GM12878 (cell line): ENCODE measurements at regions not wholly inside any gene's neighbourhood (a gene's known extent, or its start where the extent isn't known, plus 50 kb on each side); places are given as distances from the start of the nearest gene placed in this dataset.

Source experiments
- ATAC-seq: fragments of 200-7000 bp; cut with Tn5 transposase; 3 replicates; pipeline ENCODE4 v1.9.1; 2020; ENCODE audit warnings: mild to moderate bottlenecking, moderate library complexity
- BruUV-seq: library from RNA; stranded (reverse); fragments of 400-500 nt; replicated peaks from 2 replicates; lab custom pipeline; 2021; lab: Mats Ljungman, UMichigan
- CTCF ChIA-PET: fragments of 300-600 bp; sonication (Branson Sonifier 250); formaldehyde crosslinking; extraction: SDS; loops from one replicate; lab custom pipeline; 2021; ENCODE audit warnings: inconsistent platforms; lab: Yijun Ruan, JAX
- POLR2A ChIA-PET: fragments of 350-600 bp; formaldehyde crosslinking; extraction: SDS; loops from one replicate; lab custom pipeline; 2021; ENCODE audit warnings: inconsistent platforms; lab: Charles Lee
- RAD21 ChIA-PET: fragments of 300-600 bp; sonication (Branson Sonifier 250); formaldehyde crosslinking; loops from one replicate; lab custom pipeline; 2023; ENCODE audit warnings: antibody characterized with exemption; ENCODE audit not compliant: unreplicated experiment; lab: Charles Lee
- SMC1A ChIA-PET: fragments of 300-600 bp; sonication (Branson Sonifier 250); formaldehyde crosslinking; loops from one replicate; lab custom pipeline; 2023; ENCODE audit not compliant: unreplicated experiment, uncharacterized antibody; lab: Charles Lee
- DNase-seq: peaks from one replicate; pipeline ENCODE4 v3.0.0-alpha.2; 2011; ENCODE audit warnings: low read depth, low spot score
- FAIRE-seq: peaks from 3 replicates; lab custom pipeline; 2011; peaks lifted over from hg19 to GRCh38; lab: Jason Lieb, UNC
- H2AFZ ChIP-seq: 2 replicates; pipeline ENCODE4 v1.6.0; 2011; ENCODE audit warnings: low read depth, low read length, control low read depth; ENCODE audit not compliant: control insufficient read depth
- H3K27ac ChIP-seq: 2 replicates; pipeline ENCODE4 v1.5.1; 2011; ENCODE audit warnings: control low read depth; ENCODE audit not compliant: control insufficient read depth, insufficient read depth
- H3K27me3 ChIP-seq, 2 experiments: replicated peaks in 1 of 2; 2 replicates each; pipeline versions ENCODE4 v1.6.0 to v1.6.1; 2011; ENCODE audit warnings: low read length in 1 of 2; ENCODE audit not compliant: control insufficient read depth in 2 of 2, insufficient read depth in 2 of 2
- H3K36me3 ChIP-seq, 2 experiments: 2 replicates each; pipeline ENCODE4 v1.5.1; 2011; ENCODE audit warnings: low read length in 1 of 2; ENCODE audit not compliant: control insufficient read depth in 2 of 2, insufficient read depth in 2 of 2
- H3K4me1 ChIP-seq: 2 replicates; pipeline ENCODE4 v1.6.1; 2011; ENCODE audit warnings: mild to moderate bottlenecking, low read length, moderate library complexity, mixed read lengths; ENCODE audit not compliant: control insufficient read depth, insufficient read depth
- H3K4me2 ChIP-seq: 2 replicates; pipeline ENCODE4 v1.6.0; 2011; ENCODE audit warnings: control low read depth; ENCODE audit not compliant: control insufficient read depth, insufficient read depth
- H3K4me3 ChIP-seq: fragments of 200-600 bp; sonication (generic); 2 replicates; pipeline ENCODE4 v1.5.1; 2016
- H3K79me2 ChIP-seq: 2 replicates; pipeline ENCODE4 v1.6.0; 2011; ENCODE audit warnings: low read length; ENCODE audit not compliant: control insufficient read depth, insufficient read depth
- H3K9ac ChIP-seq: 2 replicates; pipeline ENCODE4 v1.8.0; 2011; ENCODE audit warnings: low read length, control low read depth, mixed read lengths; ENCODE audit not compliant: control insufficient read depth, insufficient read depth
- H3K9me3 ChIP-seq: replicated peaks from 3 replicates; pipeline ENCODE4 v1.5.1; 2011; ENCODE audit warnings: mild to moderate bottlenecking, low read length; ENCODE audit not compliant: control insufficient read depth, insufficient read depth
- H4K20me1 ChIP-seq: 2 replicates; pipeline ENCODE4 v1.6.0; 2011; ENCODE audit not compliant: control insufficient read depth, insufficient read depth
- ATF7 ChIP-seq: fragments of 450-650 bp; IDR thresholded peaks from 2 replicates; pipeline ENCODE4 v1.6.1; 2016; ENCODE audit warnings: low read depth, mild to moderate bottlenecking
- CHD4 ChIP-seq: fragments of 200-600 bp; sonication (generic); IDR thresholded peaks from 2 replicates; pipeline ENCODE4 v1.6.1; 2016; ENCODE audit warnings: mild to moderate bottlenecking
- EED ChIP-seq: sonication (generic); IDR thresholded peaks from 2 replicates; pipeline ENCODE4 v1.6.1; 2016; ENCODE audit warnings: antibody characterized with exemption, low read depth
- FOXK2 ChIP-seq: fragments of 450-650 bp; IDR thresholded peaks from 2 replicates; pipeline ENCODE4 v1.6.1; 2017; ENCODE audit warnings: mild to moderate bottlenecking, moderate library complexity
- HDAC6 ChIP-seq: fragments of 200-600 bp; sonication (generic); IDR thresholded peaks from one replicate; pipeline ENCODE4 v1.8.0; 2017; ENCODE audit warnings: antibody characterized with exemption; ENCODE audit not compliant: unreplicated experiment
- JUND ChIP-seq: IDR thresholded peaks from 2 replicates; pipeline ENCODE4 v1.6.1; 2012; ENCODE audit warnings: low read depth, mild to moderate bottlenecking, low read length, improper control_type of control experiment, moderate library complexity
- KDM1A ChIP-seq: fragments of 200-600 bp; sonication (generic); IDR thresholded peaks from 2 replicates; pipeline ENCODE4 v1.6.1; 2016; ENCODE audit warnings: borderline replicate concordance
- KLF5 ChIP-seq: fragments of 450-650 bp; IDR thresholded peaks from 2 replicates; pipeline ENCODE4 v1.6.1; 2014; ENCODE audit warnings: mild to moderate bottlenecking; ENCODE audit not compliant: partially characterized antibody
- LARP7 ChIP-seq: fragments of 450-650 bp; IDR thresholded peaks from 2 replicates; pipeline ENCODE4 v1.6.1; 2017; ENCODE audit warnings: mild to moderate bottlenecking
- POLR2AphosphoS5 ChIP-seq: IDR thresholded peaks from 2 replicates; pipeline ENCODE4 v1.6.1; 2011; ENCODE audit warnings: mild to moderate bottlenecking, low read length, inconsistent platforms
- SREBF1 ChIP-seq: IDR thresholded peaks from 2 replicates; pipeline ENCODE4 v1.6.1; 2012; ENCODE audit warnings: mild to moderate bottlenecking, low read length
- WGBS: methylation state at CpG from one replicate; pipeline ENCODE4 v1.1.6; 2016; ENCODE audit warnings: low lambda C conversion rate; ENCODE audit not compliant: insufficient replicate concordance, insufficient coverage; ENCODE audit errors: missing lambda C conversion rate; 5-methylcytosine and 5-hydroxymethylcytosine counted together
- in situ Hi-C: fragments of 300-500 bp; cut with MboI; formaldehyde crosslinking; loops from 9 replicates; pipeline ENCODE4 v1.14.3; 2018; ENCODE audit warnings: mixed read lengths
- intact Hi-C: fragments of 100-400 bp; cut with micrococcal nuclease; formaldehyde crosslinking; loops from one replicate; pipeline ENCODE4 v1.14.2; 2022; ENCODE audit not compliant: unreplicated experiment
- TF ChIP-seq, protein P1 (sequence below): fragments of 450-650 bp; formaldehyde crosslinking; IDR thresholded peaks from 2 replicates; pipeline ENCODE4 v1.4.0; 2020; ENCODE audit warnings: mild to moderate bottlenecking, moderate library complexity
- TF ChIP-seq, protein P2 (sequence below): fragments of 450-650 bp; IDR thresholded peaks from 2 replicates; pipeline ENCODE4 v1.6.1; 2017; ENCODE audit warnings: mild to moderate bottlenecking, moderate library complexity

DNA sequence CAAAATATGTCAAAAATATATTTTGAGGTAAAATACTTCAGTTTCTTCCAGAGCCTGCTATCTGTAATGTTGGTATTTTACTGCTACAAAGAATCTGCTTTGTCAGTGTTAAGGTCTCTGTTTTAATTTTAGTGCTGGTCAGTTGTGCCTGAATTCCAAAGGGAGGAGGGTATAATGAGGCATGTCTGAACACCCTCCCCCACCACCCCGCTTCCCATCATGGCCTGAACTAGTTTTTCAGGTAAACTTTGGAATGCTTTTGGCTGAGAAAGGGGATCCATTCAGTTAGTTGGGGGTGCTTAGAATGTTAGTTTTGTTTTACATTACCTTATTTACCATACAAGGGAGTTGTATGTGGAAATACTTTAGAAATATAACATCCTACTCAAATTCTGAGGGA is 158.5 kb downstream of the MID1IP1 start:
- Histone ChIP-seq H3K36me3 (no peaks in the 10 kb centered on the region), H3K4me2 (no peak overlapping the region), H3K27ac (no peak overlapping the region), H3K4me1 (no peaks in the 10 kb centered on the region), H3K9ac (no peak overlapping the region), H2AFZ (no peak overlapping the region), H3K27me3 (no peaks in the 10 kb centered on the region), H3K4me3 (no peak overlapping the region), H4K20me1 (no peaks in the 10 kb centered on the region), H3K79me2 (no peaks in the 10 kb centered on the region), H3K9me3 (peaks cover 5% of the 10 kb centered on the region; the same call in 1 of the 3 replicates)
- ChIA-PET SMC1A (interaction anchor here (1.0 to 1.3 kb wide), 2 partner anchors 9 to 26 kb away, joined by 3 read pairs; no protein-coding TSS in a partner anchor), RAD21 (no interaction called here), POLR2A (no interaction called here), CTCF (no interaction called here)
- no peak for TF ChIP-seq KDM1A
- TF ChIP-seq POLR2AphosphoS5 = no peak
- TF ChIP-seq LARP7 = no peak
- TF ChIP-seq EED = no peak
- no peak for TF ChIP-seq KLF5
- intact Hi-C loops = no loop called here
- WGBS = 33% methylated on average over 1 of the region's 1 CpG
- in situ Hi-C loops = no loop called here
- DNase-seq (no peak), ATAC-seq (no peak), FAIRE-seq (no peak)
- no TSS peak for BruUV-seq

DNA sequence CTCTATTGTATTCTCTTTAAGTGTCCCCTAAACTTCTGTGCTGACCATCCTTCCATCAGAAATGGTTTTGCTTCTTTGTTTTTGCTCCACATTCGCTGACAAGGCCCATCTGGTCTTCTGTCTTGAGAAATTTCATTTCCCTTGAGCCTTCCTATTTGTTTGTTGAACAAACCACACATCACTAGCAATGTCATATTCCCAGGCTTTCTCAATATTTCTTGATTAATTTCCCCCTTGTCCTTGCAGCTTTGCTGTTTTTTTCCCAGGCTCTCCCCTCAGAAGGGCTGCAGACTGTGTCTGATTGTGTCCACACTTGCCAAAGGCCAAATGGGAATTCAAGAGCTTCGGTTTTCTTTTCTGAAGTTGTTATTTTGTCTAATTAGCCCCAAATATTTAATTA is 158.9 kb downstream of the MID1IP1 start:
- 42% methylated on average over 2 of the region's 2 CpGs for WGBS
- SMC1A ChIA-PET = interaction anchor here (1.0 kb wide), 1 partner anchor 9 kb away, joined by 3 read pairs; no protein-coding TSS in a partner anchor
- TF ChIP-seq JUND (no peak), FOXK2 (no peak), HDAC6 (no peak), SREBF1 (no peak), ATF7 (no peak), CHD4 (no peak)
- TF ChIP-seq, protein P1, sequence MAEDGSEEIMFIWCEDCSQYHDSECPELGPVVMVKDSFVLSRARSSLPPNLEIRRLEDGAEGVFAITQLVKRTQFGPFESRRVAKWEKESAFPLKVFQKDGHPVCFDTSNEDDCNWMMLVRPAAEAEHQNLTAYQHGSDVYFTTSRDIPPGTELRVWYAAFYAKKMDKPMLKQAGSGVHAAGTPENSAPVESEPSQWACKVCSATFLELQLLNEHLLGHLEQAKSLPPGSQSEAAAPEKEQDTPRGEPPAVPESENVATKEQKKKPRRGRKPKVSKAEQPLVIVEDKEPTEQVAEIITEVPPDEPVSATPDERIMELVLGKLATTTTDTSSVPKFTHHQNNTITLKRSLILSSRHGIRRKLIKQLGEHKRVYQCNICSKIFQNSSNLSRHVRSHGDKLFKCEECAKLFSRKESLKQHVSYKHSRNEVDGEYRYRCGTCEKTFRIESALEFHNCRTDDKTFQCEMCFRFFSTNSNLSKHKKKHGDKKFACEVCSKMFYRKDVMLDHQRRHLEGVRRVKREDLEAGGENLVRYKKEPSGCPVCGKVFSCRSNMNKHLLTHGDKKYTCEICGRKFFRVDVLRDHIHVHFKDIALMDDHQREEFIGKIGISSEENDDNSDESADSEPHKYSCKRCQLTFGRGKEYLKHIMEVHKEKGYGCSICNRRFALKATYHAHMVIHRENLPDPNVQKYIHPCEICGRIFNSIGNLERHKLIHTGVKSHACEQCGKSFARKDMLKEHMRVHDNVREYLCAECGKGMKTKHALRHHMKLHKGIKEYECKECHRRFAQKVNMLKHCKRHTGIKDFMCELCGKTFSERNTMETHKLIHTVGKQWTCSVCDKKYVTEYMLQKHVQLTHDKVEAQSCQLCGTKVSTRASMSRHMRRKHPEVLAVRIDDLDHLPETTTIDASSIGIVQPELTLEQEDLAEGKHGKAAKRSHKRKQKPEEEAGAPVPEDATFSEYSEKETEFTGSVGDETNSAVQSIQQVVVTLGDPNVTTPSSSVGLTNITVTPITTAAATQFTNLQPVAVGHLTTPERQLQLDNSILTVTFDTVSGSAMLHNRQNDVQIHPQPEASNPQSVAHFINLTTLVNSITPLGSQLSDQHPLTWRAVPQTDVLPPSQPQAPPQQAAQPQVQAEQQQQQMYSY = no peak
- TF ChIP-seq, protein P2, sequence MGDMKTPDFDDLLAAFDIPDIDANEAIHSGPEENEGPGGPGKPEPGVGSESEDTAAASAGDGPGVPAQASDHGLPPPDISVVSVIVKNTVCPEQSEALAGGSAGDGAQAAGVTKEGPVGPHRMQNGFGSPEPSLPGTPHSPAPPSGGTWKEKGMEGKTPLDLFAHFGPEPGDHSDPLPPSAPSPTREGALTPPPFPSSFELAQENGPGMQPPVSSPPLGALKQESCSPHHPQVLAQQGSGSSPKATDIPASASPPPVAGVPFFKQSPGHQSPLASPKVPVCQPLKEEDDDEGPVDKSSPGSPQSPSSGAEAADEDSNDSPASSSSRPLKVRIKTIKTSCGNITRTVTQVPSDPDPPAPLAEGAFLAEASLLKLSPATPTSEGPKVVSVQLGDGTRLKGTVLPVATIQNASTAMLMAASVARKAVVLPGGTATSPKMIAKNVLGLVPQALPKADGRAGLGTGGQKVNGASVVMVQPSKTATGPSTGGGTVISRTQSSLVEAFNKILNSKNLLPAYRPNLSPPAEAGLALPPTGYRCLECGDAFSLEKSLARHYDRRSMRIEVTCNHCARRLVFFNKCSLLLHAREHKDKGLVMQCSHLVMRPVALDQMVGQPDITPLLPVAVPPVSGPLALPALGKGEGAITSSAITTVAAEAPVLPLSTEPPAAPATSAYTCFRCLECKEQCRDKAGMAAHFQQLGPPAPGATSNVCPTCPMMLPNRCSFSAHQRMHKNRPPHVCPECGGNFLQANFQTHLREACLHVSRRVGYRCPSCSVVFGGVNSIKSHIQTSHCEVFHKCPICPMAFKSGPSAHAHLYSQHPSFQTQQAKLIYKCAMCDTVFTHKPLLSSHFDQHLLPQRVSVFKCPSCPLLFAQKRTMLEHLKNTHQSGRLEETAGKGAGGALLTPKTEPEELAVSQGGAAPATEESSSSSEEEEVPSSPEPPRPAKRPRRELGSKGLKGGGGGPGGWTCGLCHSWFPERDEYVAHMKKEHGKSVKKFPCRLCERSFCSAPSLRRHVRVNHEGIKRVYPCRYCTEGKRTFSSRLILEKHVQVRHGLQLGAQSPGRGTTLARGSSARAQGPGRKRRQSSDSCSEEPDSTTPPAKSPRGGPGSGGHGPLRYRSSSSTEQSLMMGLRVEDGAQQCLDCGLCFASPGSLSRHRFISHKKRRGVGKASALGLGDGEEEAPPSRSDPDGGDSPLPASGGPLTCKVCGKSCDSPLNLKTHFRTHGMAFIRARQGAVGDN = no peak

More for the DNA sequence above, 158.9 kb downstream of the MID1IP1 start:
- peaks cover 5% of the 10 kb centered on the region; the same call in 1 of the 3 replicates for H3K9me3 ChIP-seq
- no peak for ATAC-seq
- CTCF ChIA-PET = no interaction called here
- H3K36me3 ChIP-seq = no peaks in the 10 kb centered on the region
- no TSS peak for BruUV-seq
- no peak for FAIRE-seq
- H3K9ac ChIP-seq = no peak overlapping the region
- no peak for DNase-seq
- no peaks in the 10 kb centered on the region for H3K79me2 ChIP-seq
- no peak overlapping the region for H2AFZ ChIP-seq
- H3K27ac ChIP-seq = no peak overlapping the region
- RAD21 ChIA-PET = no interaction called here
- no peaks in the 10 kb centered on the region for H3K27me3 ChIP-seq
- in situ Hi-C loops = no loop called here
- no peak overlapping the region for H3K4me3 ChIP-seq
- intact Hi-C loops = no loop called here
- POLR2A ChIA-PET = no interaction called here
- no peaks in the 10 kb centered on the region for H3K4me1 ChIP-seq
- no peak overlapping the region for H3K4me2 ChIP-seq
- no peaks in the 10 kb centered on the region for H4K20me1 ChIP-seq
